Esophagus muscularis mucosa (tissue), 4 donors: ENCODE measurements at regions not wholly inside any gene's neighbourhood (a gene's known extent, or its start where the extent isn't known, plus 50 kb on each side); places are given as distances from the start of the nearest gene placed in this dataset.

Source experiments
- EP300 ChIP-seq: sonication (generic); formaldehyde crosslinking; IDR thresholded peaks from one replicate; pipeline ENCODE4 v1.6.1; 2017; ENCODE audit warnings: antibody characterized with exemption
- POLR2A ChIP-seq: fragments of 450-650 bp; IDR thresholded peaks from one replicate; pipeline ENCODE4 v1.6.1; 2017; ENCODE audit warnings: antibody characterized with exemption, moderate library complexity, mild to moderate bottlenecking, low read depth
- POLR2AphosphoS5 ChIP-seq, 2 donors: sonication (generic); formaldehyde crosslinking; IDR thresholded peaks; one replicate each; pipeline ENCODE4 v1.6.1; 2017; ENCODE audit warnings: antibody characterized with exemption in 2 of 2
- TF ChIP-seq, protein P1 (sequence below), 3 experiments: fragments of 200-600 bp in 2 of 3; fragments of 450-650 bp in 1 of 3; sonication (generic) in 2 of 3; IDR thresholded peaks; one replicate each; pipeline ENCODE4 v1.5.1; 2017 to 2019; ENCODE audit warnings: antibody characterized with exemption in 3 of 3, mild to moderate bottlenecking in 2 of 3, moderate library complexity in 1 of 3

- TF ChIP-seq, protein P1, sequence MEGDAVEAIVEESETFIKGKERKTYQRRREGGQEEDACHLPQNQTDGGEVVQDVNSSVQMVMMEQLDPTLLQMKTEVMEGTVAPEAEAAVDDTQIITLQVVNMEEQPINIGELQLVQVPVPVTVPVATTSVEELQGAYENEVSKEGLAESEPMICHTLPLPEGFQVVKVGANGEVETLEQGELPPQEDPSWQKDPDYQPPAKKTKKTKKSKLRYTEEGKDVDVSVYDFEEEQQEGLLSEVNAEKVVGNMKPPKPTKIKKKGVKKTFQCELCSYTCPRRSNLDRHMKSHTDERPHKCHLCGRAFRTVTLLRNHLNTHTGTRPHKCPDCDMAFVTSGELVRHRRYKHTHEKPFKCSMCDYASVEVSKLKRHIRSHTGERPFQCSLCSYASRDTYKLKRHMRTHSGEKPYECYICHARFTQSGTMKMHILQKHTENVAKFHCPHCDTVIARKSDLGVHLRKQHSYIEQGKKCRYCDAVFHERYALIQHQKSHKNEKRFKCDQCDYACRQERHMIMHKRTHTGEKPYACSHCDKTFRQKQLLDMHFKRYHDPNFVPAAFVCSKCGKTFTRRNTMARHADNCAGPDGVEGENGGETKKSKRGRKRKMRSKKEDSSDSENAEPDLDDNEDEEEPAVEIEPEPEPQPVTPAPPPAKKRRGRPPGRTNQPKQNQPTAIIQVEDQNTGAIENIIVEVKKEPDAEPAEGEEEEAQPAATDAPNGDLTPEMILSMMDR (IDR thresholded peaks at IDR 0.05), result no peak
- no peak for TF ChIP-seq POLR2AphosphoS5 (IDR thresholded peaks at IDR 0.05)
- TF ChIP-seq POLR2A, result no peak
- TF ChIP-seq EP300, result no peak
Measured at GRCh38 chr2:51108794-51109193, 76.9 kb upstream of the NRXN1 start.
